ENCODE measurements at regions not wholly inside any gene's neighbourhood (a gene's known extent, or its start where the extent isn't known, plus 50 kb on each side); places are given as distances from the start of the nearest gene placed in this dataset.

- no peak overlapping the region for H2AFZ ChIP-seq (ENCODE audit: low read depth)
- H4K20me1 ChIP-seq (ENCODE audit: insufficient read depth), result no peaks in the 10 kb centered on the region
Observed at GRCh38 chr13:60790620-60791019, 393.6 kb downstream of the TDRD3 start.

GRCh38 chr13:60788156-60788829 lies 391.3 kb downstream of the TDRD3 start:
- Histone ChIP-seq H3K27ac (no peak overlapping the region), H3K36me3 (ENCODE audit: insufficient read depth) (no peaks in the 10 kb centered on the region), H3K4me2 (no peak overlapping the region), H3K79me2 (ENCODE audit: insufficient read depth, low read depth) (no peaks in the 10 kb centered on the region), H2AFZ (ENCODE audit: low read depth) (no peak overlapping the region), H3K4me3 (IDR thresholded peaks at IDR 0.05; ENCODE audit: insufficient read depth, low read depth, low read length) (no peak overlapping the region), H3K27me3 (ENCODE audit: insufficient read depth, low read depth) (no peaks in the 10 kb centered on the region), H3K4me1 (ENCODE audit: low read depth, poor library complexity, severe bottlenecking) (no peaks in the 10 kb centered on the region), H4K20me1 (ENCODE audit: insufficient read depth) (no peaks in the 10 kb centered on the region), H3K9ac (no peak overlapping the region)
- no peak for TF ChIP-seq CTCF (conservative IDR thresholded peaks at IDR 0.05; ENCODE audit: low read depth, low read length)

More at GRCh38 chr13:60790620-60791019, 393.6 kb downstream of the TDRD3 start:
- Histone ChIP-seq H3K79me2 (ENCODE audit: insufficient read depth, low read depth) (no peaks in the 10 kb centered on the region), H3K27me3 (ENCODE audit: insufficient read depth, low read depth) (no peaks in the 10 kb centered on the region), H3K4me1 (ENCODE audit: low read depth, poor library complexity, severe bottlenecking) (no peaks in the 10 kb centered on the region), H3K9ac (no peak overlapping the region), H3K27ac (no peak overlapping the region), H3K4me3 (IDR thresholded peaks at IDR 0.05; ENCODE audit: insufficient read depth, low read depth, low read length) (no peak overlapping the region), H3K36me3 (ENCODE audit: insufficient read depth) (no peaks in the 10 kb centered on the region), H3K4me2 (no peak overlapping the region)
- no peak for TF ChIP-seq CTCF (conservative IDR thresholded peaks at IDR 0.05; ENCODE audit: low read depth, low read length)

- H2AFZ ChIP-seq (ENCODE audit: low read depth), result no peak overlapping the region
- no peak overlapping the region for H3K9ac ChIP-seq
- no peak for TF ChIP-seq CTCF (conservative IDR thresholded peaks at IDR 0.05; ENCODE audit: low read depth, low read length)
- no peaks in the 10 kb centered on the region for H3K27me3 ChIP-seq (ENCODE audit: insufficient read depth, low read depth)
- no peaks in the 10 kb centered on the region for H3K4me1 ChIP-seq (ENCODE audit: low read depth, poor library complexity, severe bottlenecking)
- no peak overlapping the region for H3K27ac ChIP-seq
- no peaks in the 10 kb centered on the region for H3K79me2 ChIP-seq (ENCODE audit: insufficient read depth, low read depth)
- H3K36me3 ChIP-seq (ENCODE audit: insufficient read depth), result no peaks in the 10 kb centered on the region
- H3K4me3 ChIP-seq (IDR thresholded peaks at IDR 0.05; ENCODE audit: insufficient read depth, low read depth, low read length), result no peak overlapping the region
- no peak overlapping the region for H3K4me2 ChIP-seq
- no peaks in the 10 kb centered on the region for H4K20me1 ChIP-seq (ENCODE audit: insufficient read depth)
Observed at GRCh38 chr13:60787083-60787482, 390.1 kb downstream of the TDRD3 start.

DNA sequence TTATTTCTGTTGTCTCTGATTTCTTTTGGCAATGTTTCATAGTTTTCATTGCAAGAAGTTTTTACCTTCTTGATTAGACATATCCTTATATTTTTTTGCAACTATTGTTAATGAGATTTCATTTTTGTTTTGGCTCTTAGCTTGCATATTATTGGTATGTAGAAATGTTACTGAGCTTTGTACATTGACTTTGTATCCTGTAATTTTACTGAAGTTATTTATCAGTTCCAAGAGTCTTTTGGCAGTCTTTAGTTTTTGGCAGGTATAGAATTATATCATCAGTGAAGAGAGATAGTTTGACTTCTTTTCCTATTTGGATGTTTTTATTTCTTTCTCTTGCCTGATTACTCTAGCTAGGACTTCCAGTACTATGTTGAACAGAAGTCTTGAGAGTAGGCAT lies 375.7 kb downstream of the TDRD3 start:
- Histone ChIP-seq H3K4me2 (no peak overlapping the region), H2AFZ (ENCODE audit: low read depth) (no peak overlapping the region), H3K79me2 (ENCODE audit: insufficient read depth, low read depth) (no peaks in the 10 kb centered on the region), H4K20me1 (ENCODE audit: insufficient read depth) (no peaks in the 10 kb centered on the region), H3K4me1 (ENCODE audit: low read depth, poor library complexity, severe bottlenecking) (no peaks in the 10 kb centered on the region), H3K27ac (no peak overlapping the region), H3K36me3 (ENCODE audit: insufficient read depth) (no peaks in the 10 kb centered on the region), H3K4me3 (IDR thresholded peaks at IDR 0.05; ENCODE audit: insufficient read depth, low read depth, low read length) (no peak overlapping the region), H3K9ac (no peak overlapping the region), H3K27me3 (ENCODE audit: insufficient read depth, low read depth) (no peaks in the 10 kb centered on the region)
- TF ChIP-seq CTCF (conservative IDR thresholded peaks at IDR 0.05; ENCODE audit: low read depth, low read length), result no peak

All from KMS-11 (cell line).